ENCODE measurements at regions not wholly inside any gene's neighbourhood (a gene's known extent, or its start where the extent isn't known, plus 50 kb on each side); places are given as distances from the start of the nearest gene placed in this dataset.

- POLR2A ChIA-PET = no interaction called here
- H3K9me3 Mint-ChIP-seq = no peaks in the 10 kb centered on the region
- no peak for TF ChIP-seq CTCF (IDR thresholded peaks at IDR 0.05)
- no peaks in the 10 kb centered on the region for H3K36me3 Mint-ChIP-seq (ENCODE audit: low read depth)
- DNase-seq (no peak), ATAC-seq (no peak)
- H3K27ac Mint-ChIP-seq = no peak overlapping the region
- CTCF ChIA-PET = interaction anchor here (0.8 kb wide), 1 partner anchor 12 kb away, joined by 3 read pairs; no protein-coding TSS in a partner anchor
- peaks cover 6% of the 10 kb centered on the region for H3K27me3 Mint-ChIP-seq
- no peaks in the 10 kb centered on the region for H3K4me1 Mint-ChIP-seq (ENCODE audit: low read depth)
- H3K4me3 Mint-ChIP-seq = no peak overlapping the region
- intact Hi-C loops (cut with micrococcal nuclease) = no loop called here
Measured at GRCh38 chr1:87820668-87821334, 492.1 kb downstream of the LMO4 start.

GRCh38 chr1:87821335-87821697 lies 492.6 kb downstream of the LMO4 start:
- no peak overlapping the region for H3K27ac Mint-ChIP-seq
- H3K9me3 Mint-ChIP-seq = no peaks in the 10 kb centered on the region
- no peaks in the 10 kb centered on the region for H3K4me1 Mint-ChIP-seq (ENCODE audit: low read depth)
- H3K4me3 Mint-ChIP-seq = no peak overlapping the region
- no peak for ATAC-seq
- no peak for DNase-seq
- CTCF ChIA-PET = interaction anchor here (0.8 kb wide), 1 partner anchor 12 kb away, joined by 3 read pairs; no protein-coding TSS in a partner anchor
- POLR2A ChIA-PET = no interaction called here
- TF ChIP-seq CTCF (IDR thresholded peaks at IDR 0.05) = no peak
- no peaks in the 10 kb centered on the region for H3K36me3 Mint-ChIP-seq (ENCODE audit: low read depth)
- intact Hi-C loops (cut with micrococcal nuclease) = no loop called here
- peaks cover 6% of the 10 kb centered on the region for H3K27me3 Mint-ChIP-seq

GRCh38 chr1:87826681-87827251 lies 498.1 kb downstream of the LMO4 start:
- CTCF ChIA-PET = no interaction called here
- intact Hi-C loops (cut with micrococcal nuclease) = no loop called here
- POLR2A ChIA-PET = no interaction called here
- Mint-ChIP-seq H3K36me3 (ENCODE audit: low read depth) (no peaks in the 10 kb centered on the region), H3K27me3 (peaks cover 4% of the 10 kb centered on the region), H3K9me3 (no peaks in the 10 kb centered on the region), H3K4me1 (ENCODE audit: low read depth) (no peaks in the 10 kb centered on the region), H3K4me3 (no peak overlapping the region), H3K27ac (no peak overlapping the region)
- DNase-seq (peak; percentile 2), ATAC-seq (no peak)
- TF ChIP-seq CTCF (IDR thresholded peaks at IDR 0.05) = no peak

- no peaks in the 10 kb centered on the region for H3K36me3 Mint-ChIP-seq (ENCODE audit: low read depth)
- POLR2A ChIA-PET = no interaction called here
- CTCF ChIA-PET = no interaction called here
- ATAC-seq (no peak), DNase-seq (no peak)
- H3K9me3 Mint-ChIP-seq = no peaks in the 10 kb centered on the region
- intact Hi-C loops (cut with micrococcal nuclease) = no loop called here
- no peak overlapping the region for H3K4me3 Mint-ChIP-seq
- H3K27me3 Mint-ChIP-seq = peaks cover 7% of the 10 kb centered on the region
- no peak overlapping the region for H3K27ac Mint-ChIP-seq
- no peak for TF ChIP-seq CTCF (IDR thresholded peaks at IDR 0.05)
- H3K4me1 Mint-ChIP-seq (ENCODE audit: low read depth) = no peaks in the 10 kb centered on the region
Measured at GRCh38 chr1:87829360-87829759, 500.7 kb downstream of the LMO4 start.

- intact Hi-C loops (cut with micrococcal nuclease) = no loop called here
- POLR2A ChIA-PET = no interaction called here
- CTCF ChIA-PET = no interaction called here
- Mint-ChIP-seq H3K4me3 (no peak overlapping the region), H3K27me3 (peaks cover 4% of the 10 kb centered on the region), H3K36me3 (ENCODE audit: low read depth) (no peaks in the 10 kb centered on the region), H3K27ac (no peak overlapping the region), H3K4me1 (ENCODE audit: low read depth) (no peaks in the 10 kb centered on the region), H3K9me3 (no peaks in the 10 kb centered on the region)
- ATAC-seq (no peak), DNase-seq (no peak)
- no peak for TF ChIP-seq CTCF (IDR thresholded peaks at IDR 0.05)
Measured at GRCh38 chr1:87830432-87830978, 501.8 kb downstream of the LMO4 start.

Data from activated CD8-positive, alpha-beta T cell treated with anti-CD3 and anti-CD28 coated beads for 36 hours (primary cell).